ENCODE measurements at regions not wholly inside any gene's neighbourhood (a gene's known extent, or its start where the extent isn't known, plus 50 kb on each side); places are given as distances from the start of the nearest gene placed in this dataset.

- H3K27ac ChIP-seq, result no peak overlapping the region
- no peak for DNase-seq
- TF ChIP-seq EP300 (IDR thresholded peaks at IDR 0.05) (no peak), POLR2A (IDR thresholded peaks at IDR 0.05) (no peak), CTCF (IDR thresholded peaks at IDR 0.05) (no peak)
- no peak overlapping the region for H3K4me3 ChIP-seq
- H3K27me3 ChIP-seq, result no peaks in the 10 kb centered on the region
- no peaks in the 10 kb centered on the region for H3K36me3 ChIP-seq
- peaks cover 3% of the 10 kb centered on the region for H3K4me1 ChIP-seq (ENCODE audit: insufficient read depth)
- H3K9me3 ChIP-seq, result no peaks in the 10 kb centered on the region
- intact Hi-C loops (cut with DNase I), result no loop called here
- WGBS, 3 donors, result 86 to 88% (median 88%) methylated on average over 7 of the region's 7 CpGs
Observed at GRCh38 chr10:32143302-32143847, 87.2 kb upstream of the KIF5B start.

GRCh38 chr10:32142646-32143045 is 86.4 kb upstream of the KIF5B start:
- no peak for DNase-seq
- WGBS, 3 donors, result 72 to 95% (median 74%) methylated on average over 2 of the region's 2 CpGs
- Histone ChIP-seq H3K9me3 (no peaks in the 10 kb centered on the region), H3K27ac (no peak overlapping the region), H3K4me1 (ENCODE audit: insufficient read depth) (peaks cover 3% of the 10 kb centered on the region), H3K36me3 (no peaks in the 10 kb centered on the region), H3K4me3 (no peak overlapping the region), H3K27me3 (no peaks in the 10 kb centered on the region)
- TF ChIP-seq POLR2A (IDR thresholded peaks at IDR 0.05), result no peak
- TF ChIP-seq CTCF (IDR thresholded peaks at IDR 0.05), result no peak
- TF ChIP-seq EP300 (IDR thresholded peaks at IDR 0.05), result no peak
- intact Hi-C loops (cut with DNase I), result no loop called here

GRCh38 chr10:32141018-32141807 is 85.0 kb upstream of the KIF5B start:
- Histone ChIP-seq H3K36me3 (no peaks in the 10 kb centered on the region), H3K9me3 (no peaks in the 10 kb centered on the region), H3K27ac (no peak overlapping the region), H3K4me1 (ENCODE audit: insufficient read depth) (peaks cover 3% of the 10 kb centered on the region), H3K27me3 (no peaks in the 10 kb centered on the region), H3K4me3 (no peak overlapping the region)
- TF ChIP-seq CTCF (IDR thresholded peaks at IDR 0.05) (no peak), EP300 (IDR thresholded peaks at IDR 0.05) (no peak), POLR2A (IDR thresholded peaks at IDR 0.05) (no peak)
- intact Hi-C loops (cut with DNase I), result no loop called here
- 81 to 87% (median 86%) methylated on average over 12 of the region's 12 CpGs for WGBS, 3 donors
- no peak for DNase-seq

GRCh38 chr10:32140403-32140802 is 84.2 kb upstream of the KIF5B start:
- WGBS, 3 donors, result 93 to 96% (median 94%) methylated on average over 4 of the region's 4 CpGs
- no peak overlapping the region for H3K27ac ChIP-seq
- H3K36me3 ChIP-seq, result no peaks in the 10 kb centered on the region
- TF ChIP-seq EP300 (IDR thresholded peaks at IDR 0.05), result no peak
- TF ChIP-seq POLR2A (IDR thresholded peaks at IDR 0.05), result no peak
- TF ChIP-seq CTCF (IDR thresholded peaks at IDR 0.05), result no peak
- H3K27me3 ChIP-seq, result no peaks in the 10 kb centered on the region
- no peak for DNase-seq
- no peaks in the 10 kb centered on the region for H3K9me3 ChIP-seq
- intact Hi-C loops (cut with DNase I), result no loop called here
- no peak overlapping the region for H3K4me3 ChIP-seq
- peaks cover 3% of the 10 kb centered on the region for H3K4me1 ChIP-seq (ENCODE audit: insufficient read depth)

Measured in ovary (tissue), 7 donors.